Prostate gland (tissue), 2 donors: ENCODE measurements at regions not wholly inside any gene's neighbourhood (a gene's known extent, or its start where the extent isn't known, plus 50 kb on each side); places are given as distances from the start of the nearest gene placed in this dataset.

Experiments used
- DNase-seq: peaks from one replicate; pipeline ENCODE4 v3.0.0-alpha.2; 2019; ENCODE audit warnings: low spot score
- H3K27ac ChIP-seq, 2 donors: fragments of 200-600 bp; sonication (generic); 2 replicates each; pipeline ENCODE4 v1.5.1; 2017 to 2019
- H3K27me3 ChIP-seq: fragments of 200-600 bp; sonication (generic); replicated peaks from 2 replicates; pipeline ENCODE4 v1.5.1; 2019; ENCODE audit not compliant: insufficient read depth
- H3K36me3 ChIP-seq, 2 donors: fragments of 200-600 bp; sonication (generic); 1 replicate in 1 of 2; 2 replicates in 1 of 2; pipeline versions ENCODE4 v1.5.1 to v1.8.1; 2017 to 2019
- H3K4me1 ChIP-seq: fragments of 200-600 bp; sonication (generic); replicated peaks from 2 replicates; pipeline ENCODE4 v1.5.1; 2019
- H3K4me3 ChIP-seq, 2 donors: fragments of 200-600 bp; sonication (generic); 2 replicates each; pipeline ENCODE4 v1.5.1; 2017 to 2019
- H3K9me3 ChIP-seq: fragments of 200-600 bp; sonication (generic); 2 replicates; pipeline ENCODE4 v1.5.1; 2017
- POLR2A ChIP-seq: fragments of 450-650 bp; IDR thresholded peaks from one replicate; pipeline ENCODE4 v1.6.1; 2016; ENCODE audit warnings: antibody characterized with exemption, mild to moderate bottlenecking
- POLR2AphosphoS5 ChIP-seq: sonication (generic); formaldehyde crosslinking; IDR thresholded peaks from one replicate; pipeline ENCODE4 v1.6.1; 2017; ENCODE audit warnings: antibody characterized with exemption
- WGBS: methylation state at CpG from one replicate; pipeline ENCODE4 v1.1.5; 2018; 5-methylcytosine and 5-hydroxymethylcytosine counted together
- intact Hi-C: fragments of 100-400 bp; cut with DNase I; formaldehyde crosslinking; loops from one replicate; pipeline ENCODE4 v1.14.2; 2022
- TF ChIP-seq, protein P1 (sequence below), 4 experiments: fragments of 200-600 bp in 2 of 4; fragments of 450-650 bp in 2 of 4; sonication (generic) in 2 of 4; IDR thresholded peaks; 1 replicate in 3 of 4; 2 replicates in 1 of 4; pipeline ENCODE4 v1.5.1; 2016 to 2019; ENCODE audit warnings: antibody characterized with exemption in 4 of 4, mild to moderate bottlenecking in 2 of 4, moderate library complexity in 2 of 4

DNA sequence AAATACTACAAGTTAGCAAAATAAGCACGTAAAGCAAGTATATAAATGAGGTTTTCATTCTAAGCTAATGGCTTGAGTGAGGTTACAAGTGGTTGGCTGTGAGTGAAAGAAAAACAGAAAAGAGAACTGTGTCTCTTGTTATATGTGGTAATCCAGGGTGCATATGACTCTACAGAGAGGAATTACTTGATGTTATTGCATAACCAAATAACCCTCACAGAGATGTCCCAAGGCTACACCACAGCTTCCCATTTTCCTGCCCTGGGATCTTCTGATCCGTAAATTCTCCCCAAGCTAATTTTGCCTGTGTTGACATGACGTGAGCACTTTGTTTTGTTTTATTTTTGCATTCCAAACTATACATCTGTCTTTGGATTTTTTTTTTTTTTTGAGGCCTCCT, 470.0 kb upstream of the INTU start:
- no peak for DNase-seq
- H3K27ac ChIP-seq, result no peak overlapping the region
- WGBS, result 75% methylated on average over 3 of the region's 3 CpGs
- H3K4me3 ChIP-seq, result no peak overlapping the region
- TF ChIP-seq POLR2AphosphoS5 (no peak), POLR2A (no peak)
- TF ChIP-seq, protein P1, sequence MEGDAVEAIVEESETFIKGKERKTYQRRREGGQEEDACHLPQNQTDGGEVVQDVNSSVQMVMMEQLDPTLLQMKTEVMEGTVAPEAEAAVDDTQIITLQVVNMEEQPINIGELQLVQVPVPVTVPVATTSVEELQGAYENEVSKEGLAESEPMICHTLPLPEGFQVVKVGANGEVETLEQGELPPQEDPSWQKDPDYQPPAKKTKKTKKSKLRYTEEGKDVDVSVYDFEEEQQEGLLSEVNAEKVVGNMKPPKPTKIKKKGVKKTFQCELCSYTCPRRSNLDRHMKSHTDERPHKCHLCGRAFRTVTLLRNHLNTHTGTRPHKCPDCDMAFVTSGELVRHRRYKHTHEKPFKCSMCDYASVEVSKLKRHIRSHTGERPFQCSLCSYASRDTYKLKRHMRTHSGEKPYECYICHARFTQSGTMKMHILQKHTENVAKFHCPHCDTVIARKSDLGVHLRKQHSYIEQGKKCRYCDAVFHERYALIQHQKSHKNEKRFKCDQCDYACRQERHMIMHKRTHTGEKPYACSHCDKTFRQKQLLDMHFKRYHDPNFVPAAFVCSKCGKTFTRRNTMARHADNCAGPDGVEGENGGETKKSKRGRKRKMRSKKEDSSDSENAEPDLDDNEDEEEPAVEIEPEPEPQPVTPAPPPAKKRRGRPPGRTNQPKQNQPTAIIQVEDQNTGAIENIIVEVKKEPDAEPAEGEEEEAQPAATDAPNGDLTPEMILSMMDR (IDR thresholded peaks at IDR 0.05), result no peak
- intact Hi-C loops, result no loop called here
- H3K4me1 ChIP-seq, result no peaks in the 10 kb centered on the region
- H3K36me3 ChIP-seq, result no peaks in the 10 kb centered on the region
- H3K9me3 ChIP-seq, result no peaks in the 10 kb centered on the region
- H3K27me3 ChIP-seq, result no peaks in the 10 kb centered on the region

DNA sequence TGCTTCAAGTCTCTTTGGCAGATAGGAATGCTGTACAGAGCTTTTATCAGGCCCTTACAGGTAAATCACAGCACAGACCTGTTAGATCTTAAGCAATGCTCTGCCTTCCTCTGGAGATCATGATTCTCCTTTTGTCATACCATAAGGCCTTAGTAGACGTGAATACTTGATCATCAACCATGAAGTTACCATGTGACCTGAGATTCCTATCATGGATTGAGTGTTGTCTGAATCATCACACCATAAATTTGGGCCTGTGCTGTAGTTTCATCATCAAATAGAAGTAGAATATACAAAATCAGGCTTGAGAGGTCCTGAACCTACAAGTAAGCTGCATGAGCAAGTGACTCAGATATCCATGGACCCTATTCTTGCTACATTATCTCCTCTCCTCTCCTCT, 466.8 kb upstream of the INTU start:
- no peak overlapping the region for H3K4me3 ChIP-seq
- TF ChIP-seq, protein P1 (IDR thresholded peaks at IDR 0.05), result no peak
- TF ChIP-seq POLR2AphosphoS5 (no peak), POLR2A (no peak)
- no peaks in the 10 kb centered on the region for H3K27me3 ChIP-seq
- H3K4me1 ChIP-seq, result no peaks in the 10 kb centered on the region
- H3K27ac ChIP-seq, result no peak overlapping the region
- no peaks in the 10 kb centered on the region for H3K36me3 ChIP-seq
- intact Hi-C loops, result no loop called here
- DNase-seq, result no peak
- 75% methylated on average over 1 of the region's 1 CpG for WGBS
- H3K9me3 ChIP-seq, result no peaks in the 10 kb centered on the region

- H3K27me3 ChIP-seq, result no peaks in the 10 kb centered on the region
- DNase-seq, result no peak
- TF ChIP-seq POLR2A (no peak), POLR2AphosphoS5 (no peak)
- TF ChIP-seq, protein P1 (IDR thresholded peaks at IDR 0.05), result no peak
- H3K4me1 ChIP-seq, result no peaks in the 10 kb centered on the region
- no peak overlapping the region for H3K4me3 ChIP-seq
- no peak overlapping the region for H3K27ac ChIP-seq
- H3K9me3 ChIP-seq, result no peaks in the 10 kb centered on the region
- 36% methylated on average over 1 of the region's 1 CpG for WGBS
- H3K36me3 ChIP-seq, result no peaks in the 10 kb centered on the region
- intact Hi-C loops, result no loop called here
Observed at GRCh38 chr4:127174201-127174600, 458.6 kb upstream of the INTU start.

- Histone ChIP-seq H3K36me3 (no peaks in the 10 kb centered on the region), H3K27ac (no peak overlapping the region), H3K27me3 (no peaks in the 10 kb centered on the region), H3K9me3 (no peaks in the 10 kb centered on the region), H3K4me3 (no peak overlapping the region), H3K4me1 (no peaks in the 10 kb centered on the region)
- TF ChIP-seq POLR2A, result no peak
- TF ChIP-seq POLR2AphosphoS5, result no peak
- TF ChIP-seq, protein P1 (IDR thresholded peaks at IDR 0.05), result no peak
- intact Hi-C loops, result no loop called here
- WGBS, result 35% methylated on average over 2 of the region's 2 CpGs
- DNase-seq, result no peak
Observed at GRCh38 chr4:127174616-127175015, 458.1 kb upstream of the INTU start.

GRCh38 chr4:127179256-127180087, 453.3 kb upstream of the INTU start:
- Histone ChIP-seq H3K9me3 (no peaks in the 10 kb centered on the region), H3K36me3 (no peaks in the 10 kb centered on the region), H3K27ac (no peak overlapping the region), H3K4me3 (no peak overlapping the region), H3K27me3 (no peaks in the 10 kb centered on the region), H3K4me1 (no peaks in the 10 kb centered on the region)
- TF ChIP-seq POLR2AphosphoS5, result no peak
- TF ChIP-seq POLR2A, result no peak
- TF ChIP-seq, protein P1 (IDR thresholded peaks at IDR 0.05), result no peak
- WGBS, result 49% methylated on average over 2 of the region's 2 CpGs
- intact Hi-C loops, result no loop called here
- no peak for DNase-seq
